Adrenal gland (tissue), 9 donors: ENCODE measurements at regions not wholly inside any gene's neighbourhood (a gene's known extent, or its start where the extent isn't known, plus 50 kb on each side); places are given as distances from the start of the nearest gene placed in this dataset.

Source experiments
- DNase-seq, 7 donors: peaks; one replicate each; pipeline ENCODE4 v3.0.0-alpha.2; 2019 to 2020
- H3K27ac ChIP-seq, 5 donors: fragments of 200-600 bp; sonication (generic) in 4 of 5; 1 replicate in 3 of 5; 2 replicates in 2 of 5; pipeline versions ENCODE4 v1.5.1 to v1.8.0; 2016 to 2020; ENCODE audit warnings: mild to moderate bottlenecking in 1 of 5
- H3K27me3 ChIP-seq: fragments of 200-600 bp; 2 replicates; pipeline ENCODE4 v1.8.0; 2021
- H3K36me3 ChIP-seq, 2 donors: fragments of 200-600 bp; replicated peaks in 1 of 2; 1 replicate in 1 of 2; 2 replicates in 1 of 2; pipeline versions ENCODE4 v1.5.1 to v1.8.0; 2018 to 2022
- H3K4me1 ChIP-seq, 2 donors: fragments of 200-600 bp; replicated peaks in 1 of 2; 1 replicate in 1 of 2; 2 replicates in 1 of 2; pipeline versions ENCODE4 v1.5.1 to v1.8.0; 2018 to 2021
- H3K4me3 ChIP-seq, 4 donors: fragments of 200-600 bp; sonication (generic) in 3 of 4; one replicate each; pipeline ENCODE4 v1.5.1; 2016 to 2018
- H3K9me3 ChIP-seq, 3 donors: fragments of 200-600 bp; sonication (generic) in 1 of 3; replicated peaks in 1 of 3; 1 replicate in 2 of 3; 2 replicates in 1 of 3; pipeline versions ENCODE4 v1.5.1 to v1.8.0; 2016 to 2021
- CTCF ChIP-seq, 6 experiments: fragments of 450-650 bp in 4 of 6; fragments of 200-600 bp in 2 of 6; sonication (generic) in 1 of 6; IDR thresholded peaks; 1 replicate in 5 of 6; 2 replicates in 1 of 6; pipeline versions ENCODE4 v1.5.1 to v1.8.0; 2016 to 2021; ENCODE audit warnings: antibody characterized with exemption in 6 of 6, mild to moderate bottlenecking in 2 of 6, moderate library complexity in 1 of 6
- POLR2A ChIP-seq, 2 donors: fragments of 450-650 bp; IDR thresholded peaks; one replicate each; pipeline ENCODE4 v1.6.1; 2017; ENCODE audit warnings: antibody characterized with exemption in 2 of 2, mild to moderate bottlenecking in 2 of 2, moderate library complexity in 1 of 2
- WGBS, 4 donors: extraction: QIAGEN DNeasy Blood & Tissue Kit in 2 of 4; methylation state at CpG; one replicate each; pipeline versions ENCODE4 v1.1.5 to v1.1.7; 2013 to 2017; 5-methylcytosine and 5-hydroxymethylcytosine counted together
- intact Hi-C, 2 donors: fragments of 100-400 bp; cut with DNase I; formaldehyde crosslinking; loops; one replicate each; pipeline versions ENCODE4 v1.14.1 to v1.15.0; 2022 to 2023
- donor health status: healthy with polysubstance abuse.
- donor health status: Bipolar disorder and iron deficiency.
- donor health status: DM: yes; HTN: yes; CAD: no.
- donor health status: DM: no; HTN: no; CAD: no.
- donor health status: DM: no; HTN: no; CAD: no.

- no peak overlapping the region for H3K27ac ChIP-seq
- H3K9me3 ChIP-seq, result no peaks in the 10 kb centered on the region
- TF ChIP-seq CTCF (IDR thresholded peaks at IDR 0.05) (no peak), POLR2A (IDR thresholded peaks at IDR 0.05) (no peak)
- 74 to 82% (median 80%) methylated on average over 5 of the region's 5 CpGs for WGBS, 4 donors
- H3K4me1 ChIP-seq, result no peaks in the 10 kb centered on the region
- intact Hi-C loops, result no loop called here
- H3K27me3 ChIP-seq, result no peaks in the 10 kb centered on the region
- DNase-seq, result no peak
- no peaks in the 10 kb centered on the region for H3K36me3 ChIP-seq
- no peak overlapping the region for H3K4me3 ChIP-seq
Measured at GRCh38 chr1:187342495-187342894, 513.7 kb downstream of the PLA2G4A start.

- TF ChIP-seq CTCF (IDR thresholded peaks at IDR 0.05), result no peak
- no peak for TF ChIP-seq POLR2A (IDR thresholded peaks at IDR 0.05)
- H3K27me3 ChIP-seq, result no peaks in the 10 kb centered on the region
- H3K4me1 ChIP-seq, result no peaks in the 10 kb centered on the region
- H3K27ac ChIP-seq, result no peak overlapping the region
- WGBS, 4 donors, result 43 to 62% (median 59%) methylated on average over 7 of the region's 7 CpGs
- intact Hi-C loops, result no loop called here
- no peak for DNase-seq
- H3K36me3 ChIP-seq, result no peaks in the 10 kb centered on the region
- no peaks in the 10 kb centered on the region for H3K9me3 ChIP-seq
- no peak overlapping the region for H3K4me3 ChIP-seq
Measured at GRCh38 chr1:187374082-187374481, 545.3 kb downstream of the PLA2G4A start.

- no peaks in the 10 kb centered on the region for H3K9me3 ChIP-seq
- WGBS, 4 donors, result 57 to 63% (median 60%) methylated on average over 1 of the region's 1 CpG
- no peak overlapping the region for H3K27ac ChIP-seq
- H3K27me3 ChIP-seq, result no peaks in the 10 kb centered on the region
- intact Hi-C loops, result no loop called here
- no peak overlapping the region for H3K4me3 ChIP-seq
- no peak for TF ChIP-seq CTCF (IDR thresholded peaks at IDR 0.05)
- no peak for TF ChIP-seq POLR2A (IDR thresholded peaks at IDR 0.05)
- DNase-seq, result no peak
- H3K4me1 ChIP-seq, result no peaks in the 10 kb centered on the region
- no peaks in the 10 kb centered on the region for H3K36me3 ChIP-seq
Measured at GRCh38 chr1:187374742-187375141, 546.0 kb downstream of the PLA2G4A start.

- H3K27ac ChIP-seq, result no peak overlapping the region
- intact Hi-C loops, result no loop called here
Measured at GRCh38 chr1:187383366-187383765, 554.6 kb downstream of the PLA2G4A start.

More at GRCh38 chr1:187383366-187383765, 554.6 kb downstream of the PLA2G4A start:
- no peak overlapping the region for H3K4me3 ChIP-seq
- no peaks in the 10 kb centered on the region for H3K4me1 ChIP-seq
- no peaks in the 10 kb centered on the region for H3K27me3 ChIP-seq
- no peaks in the 10 kb centered on the region for H3K9me3 ChIP-seq
- H3K36me3 ChIP-seq, result no peaks in the 10 kb centered on the region
- DNase-seq, result no peak
- no peak for TF ChIP-seq CTCF (IDR thresholded peaks at IDR 0.05)
- TF ChIP-seq POLR2A (IDR thresholded peaks at IDR 0.05), result no peak
- 57 to 63% (median 62%) methylated on average over 3 of the region's 3 CpGs for WGBS, 4 donors
